OCI-LY3 (cell line): ENCODE measurements at regions not wholly inside any gene's neighbourhood (a gene's known extent, or its start where the extent isn't known, plus 50 kb on each side); places are given as distances from the start of the nearest gene placed in this dataset.

ENCODE experiments used
- H2AFZ ChIP-seq: fragments of 200-600, 300-600 bp; shearing (Covaris generic); 2 replicates; pipeline ENCODE4 v1.6.0; 2014; ENCODE audit warnings: antibody characterized with exemption, low read depth, low read length
- H3K27ac ChIP-seq: fragments of 200-600, 300-600 bp; sonication (generic); 2 replicates; pipeline ENCODE4 v1.5.1; 2014; ENCODE audit warnings: mild to moderate bottlenecking, low read length, moderate library complexity, mixed read lengths
- H3K27me3 ChIP-seq: fragments of 200-600, 300-600 bp; sonication (generic); 2 replicates; pipeline ENCODE4 v1.6.1; 2014; ENCODE audit warnings: low read depth, low read length, mixed read lengths
- H3K36me3 ChIP-seq: fragments of 200-600, 300-600 bp; sonication (generic); replicated peaks from 2 replicates; pipeline ENCODE3; 2014; ENCODE audit warnings: low read depth, low read length, mixed read lengths
- H3K4me1 ChIP-seq: fragments of 300-600, 200-600 bp; sonication (generic); 2 replicates; pipeline ENCODE4 v1.6.1; 2014; ENCODE audit warnings: low read length, mixed read lengths
- H3K4me2 ChIP-seq: fragments of 200-600, 300-600 bp; sonication (generic); 2 replicates; pipeline ENCODE4 v1.6.1; 2014; ENCODE audit warnings: low read length, mixed read lengths
- H3K4me3 ChIP-seq: fragments of 300-600, 200-600 bp; sonication (generic); 2 replicates; pipeline ENCODE4 v1.5.1; 2014; ENCODE audit warnings: antibody characterized with exemption, mild to moderate bottlenecking, low read length, moderate library complexity
- H3K79me2 ChIP-seq: fragments of 300-600, 200-600 bp; shearing (Covaris generic); 2 replicates; pipeline ENCODE4 v1.6.1; 2014; ENCODE audit warnings: mild to moderate bottlenecking, low read length, mixed read lengths
- H3K9ac ChIP-seq: fragments of 300-600, 200-600 bp; shearing (Covaris generic); 2 replicates; pipeline ENCODE4 v1.6.0; 2014; ENCODE audit warnings: mild to moderate bottlenecking, low read length, moderate library complexity
- H3K9me3 ChIP-seq: fragments of 200-600, 300-600 bp; shearing (Covaris generic); 2 replicates; pipeline ENCODE4 v1.6.1; 2014; ENCODE audit warnings: low read length, mixed read lengths; ENCODE audit not compliant: insufficient read depth
- H4K20me1 ChIP-seq: fragments of 200-600, 300-600 bp; sonication (generic); 2 replicates; pipeline ENCODE4 v1.6.1; 2016; ENCODE audit warnings: low read length, mixed read lengths; ENCODE audit not compliant: insufficient read depth
- EZH2phosphoT487 ChIP-seq: fragments of 200-600 bp; shearing (Covaris generic); IDR thresholded peaks from 2 replicates; pipeline ENCODE4 v1.6.1; 2018; ENCODE audit warnings: antibody characterized with exemption, mixed run types, low read depth
- TF ChIP-seq, protein P1 (sequence below): fragments of 200-600, 300-600 bp; sonication (generic); IDR thresholded peaks from 2 replicates; pipeline ENCODE4 v1.5.1; 2014; ENCODE audit warnings: antibody characterized with exemption, low read length, low read depth

DNA sequence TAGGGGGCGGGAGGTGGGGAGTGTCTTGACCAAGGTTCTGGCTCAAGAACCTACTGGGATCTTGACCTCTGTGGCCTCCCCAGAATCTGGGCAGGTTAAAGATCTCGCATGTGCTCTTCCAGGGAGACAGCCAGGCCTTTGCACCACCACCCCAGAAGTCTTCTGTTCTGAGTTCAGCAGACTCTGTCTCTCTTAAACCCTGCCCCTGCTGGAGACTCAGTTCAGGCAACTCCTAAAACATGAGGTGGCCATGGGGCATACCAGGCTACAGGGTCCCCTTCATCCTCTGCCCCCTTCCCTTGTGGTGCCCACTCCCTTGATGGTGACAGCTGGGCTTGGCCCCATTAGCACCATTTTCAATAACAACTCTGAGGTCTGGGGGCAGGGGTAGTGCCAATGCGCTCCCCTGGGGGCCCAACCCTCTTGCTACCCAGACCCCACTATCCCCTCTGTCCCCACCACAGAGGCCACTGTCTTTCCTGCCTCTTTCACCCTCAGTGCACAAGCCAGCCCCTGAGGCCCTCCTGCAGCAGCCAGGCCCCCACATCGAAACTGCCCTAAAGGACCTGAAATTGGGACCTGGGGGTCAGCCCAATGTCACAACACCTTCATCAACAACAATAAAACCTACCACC is 132.7 kb upstream of the RUNX3 start:
- peaks cover 15% of the 10 kb centered on the region for H3K4me1 ChIP-seq
- TF ChIP-seq, protein P1, sequence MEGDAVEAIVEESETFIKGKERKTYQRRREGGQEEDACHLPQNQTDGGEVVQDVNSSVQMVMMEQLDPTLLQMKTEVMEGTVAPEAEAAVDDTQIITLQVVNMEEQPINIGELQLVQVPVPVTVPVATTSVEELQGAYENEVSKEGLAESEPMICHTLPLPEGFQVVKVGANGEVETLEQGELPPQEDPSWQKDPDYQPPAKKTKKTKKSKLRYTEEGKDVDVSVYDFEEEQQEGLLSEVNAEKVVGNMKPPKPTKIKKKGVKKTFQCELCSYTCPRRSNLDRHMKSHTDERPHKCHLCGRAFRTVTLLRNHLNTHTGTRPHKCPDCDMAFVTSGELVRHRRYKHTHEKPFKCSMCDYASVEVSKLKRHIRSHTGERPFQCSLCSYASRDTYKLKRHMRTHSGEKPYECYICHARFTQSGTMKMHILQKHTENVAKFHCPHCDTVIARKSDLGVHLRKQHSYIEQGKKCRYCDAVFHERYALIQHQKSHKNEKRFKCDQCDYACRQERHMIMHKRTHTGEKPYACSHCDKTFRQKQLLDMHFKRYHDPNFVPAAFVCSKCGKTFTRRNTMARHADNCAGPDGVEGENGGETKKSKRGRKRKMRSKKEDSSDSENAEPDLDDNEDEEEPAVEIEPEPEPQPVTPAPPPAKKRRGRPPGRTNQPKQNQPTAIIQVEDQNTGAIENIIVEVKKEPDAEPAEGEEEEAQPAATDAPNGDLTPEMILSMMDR: no peak
- no peak for TF ChIP-seq EZH2phosphoT487
- no peak overlapping the region for H2AFZ ChIP-seq
- H3K79me2 ChIP-seq: no peaks in the 10 kb centered on the region
- no peaks in the 10 kb centered on the region for H4K20me1 ChIP-seq
- no peak overlapping the region for H3K4me2 ChIP-seq
- no peak overlapping the region for H3K27ac ChIP-seq
- H3K27me3 ChIP-seq: peaks cover 3% of the 10 kb centered on the region; the same call in 1 of the 2 replicates
- no peak overlapping the region for H3K9ac ChIP-seq
- H3K4me3 ChIP-seq: no peak overlapping the region
- no peaks in the 10 kb centered on the region for H3K9me3 ChIP-seq
- H3K36me3 ChIP-seq: no peaks in the 10 kb centered on the region

DNA sequence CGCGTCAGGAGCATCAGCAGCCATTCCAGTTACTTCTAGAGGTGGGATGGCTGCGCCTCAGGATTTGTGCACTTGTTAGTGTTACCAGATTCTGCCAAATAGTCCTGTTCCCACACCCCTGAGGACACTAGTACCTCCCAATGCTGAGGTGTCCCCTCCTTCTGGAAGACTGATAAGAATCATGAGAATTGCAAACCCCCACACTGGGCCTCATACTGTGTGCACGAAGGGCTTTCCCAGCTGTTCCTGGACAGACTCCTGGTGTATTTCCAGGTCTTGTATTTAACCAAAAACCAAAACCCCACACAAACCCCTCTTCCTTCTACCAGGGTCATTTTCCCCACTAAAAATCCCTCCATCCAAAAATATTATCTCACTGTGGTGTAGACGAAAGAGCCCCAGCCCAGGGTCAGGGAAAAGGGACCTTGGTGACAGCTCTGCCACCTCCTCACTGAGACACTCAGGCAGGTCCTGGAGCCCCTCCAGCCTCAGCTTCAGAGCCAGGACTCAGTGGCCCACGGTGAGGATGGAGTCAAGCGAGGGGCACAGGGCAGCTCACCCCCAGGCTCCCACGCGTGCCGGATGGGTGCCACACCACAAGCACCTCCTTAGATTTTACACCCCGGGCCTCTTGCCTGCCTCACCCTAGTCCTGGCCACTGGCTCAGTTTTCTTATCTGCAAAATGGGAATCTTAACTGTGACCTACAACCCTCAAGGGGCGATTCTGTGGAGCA is 131.4 kb upstream of the RUNX3 start:
- H3K4me2 ChIP-seq: no peak overlapping the region
- peaks cover 15% of the 10 kb centered on the region for H3K4me1 ChIP-seq
- no peaks in the 10 kb centered on the region for H3K79me2 ChIP-seq
- H3K9ac ChIP-seq: no peak overlapping the region
- no peaks in the 10 kb centered on the region for H4K20me1 ChIP-seq
- TF ChIP-seq EZH2phosphoT487: no peak
- TF ChIP-seq, protein P1: no peak
- peaks cover 5% of the 10 kb centered on the region; the same call in 1 of the 2 replicates for H3K27me3 ChIP-seq
- H3K36me3 ChIP-seq: no peaks in the 10 kb centered on the region
- no peak overlapping the region for H3K27ac ChIP-seq
- H2AFZ ChIP-seq: no peak overlapping the region
- H3K9me3 ChIP-seq: no peaks in the 10 kb centered on the region
- H3K4me3 ChIP-seq: no peak overlapping the region

DNA sequence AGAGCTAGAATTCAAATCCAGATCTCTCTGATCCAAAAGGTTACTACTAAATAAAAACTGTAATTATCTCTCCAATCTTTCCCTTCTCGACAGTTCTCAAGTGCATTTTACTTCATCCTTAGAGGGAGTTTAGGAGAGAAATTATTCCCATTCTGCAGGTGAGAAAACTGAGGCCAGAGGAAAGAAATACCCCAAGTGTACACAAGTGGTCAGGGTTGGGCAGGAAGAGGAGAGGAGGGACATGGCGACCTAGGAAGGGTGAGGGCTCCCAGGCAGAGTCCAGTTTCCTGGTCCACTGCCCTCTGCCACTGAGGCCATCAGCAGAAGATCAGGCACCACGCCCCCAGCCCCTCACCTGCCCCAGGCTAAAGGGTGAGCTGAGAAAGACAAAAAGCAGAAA is 127.1 kb upstream of the RUNX3 start:
- H3K27ac ChIP-seq: no peak overlapping the region
- H3K4me3 ChIP-seq: no peak overlapping the region
- H3K9ac ChIP-seq: no peak overlapping the region
- TF ChIP-seq, protein P1: no peak
- no peak for TF ChIP-seq EZH2phosphoT487
- no peaks in the 10 kb centered on the region for H3K9me3 ChIP-seq
- H3K4me1 ChIP-seq: no peaks in the 10 kb centered on the region
- no peak overlapping the region for H3K4me2 ChIP-seq
- peaks cover 10% of the 10 kb centered on the region; the same call in 1 of the 2 replicates for H3K27me3 ChIP-seq
- H3K36me3 ChIP-seq: no peaks in the 10 kb centered on the region
- H2AFZ ChIP-seq: no peak overlapping the region
- no peaks in the 10 kb centered on the region for H3K79me2 ChIP-seq
- no peaks in the 10 kb centered on the region for H4K20me1 ChIP-seq

DNA sequence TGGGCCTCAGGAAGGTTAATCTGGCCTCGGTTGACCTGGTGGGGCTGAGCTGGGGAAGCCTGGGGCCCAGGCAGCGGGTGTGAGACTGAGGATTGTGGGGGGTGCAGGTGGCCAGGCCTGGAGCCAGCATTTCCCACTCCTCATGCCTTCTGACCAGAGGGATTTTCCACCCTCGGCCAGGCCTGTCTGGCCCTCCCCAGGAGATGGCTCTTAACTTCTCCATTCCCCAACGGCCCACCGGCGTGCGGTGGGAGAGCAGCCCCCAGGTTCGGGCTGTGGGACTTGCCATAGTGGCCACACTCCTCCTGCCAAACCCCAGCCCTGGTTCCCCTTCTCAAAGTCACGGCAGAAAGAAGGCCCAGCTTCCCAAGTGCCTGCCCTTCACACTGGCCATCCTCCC is 126.5 kb upstream of the RUNX3 start:
- H3K4me1 ChIP-seq: no peaks in the 10 kb centered on the region
- no peak overlapping the region for H3K4me2 ChIP-seq
- no peak overlapping the region for H3K27ac ChIP-seq
- no peaks in the 10 kb centered on the region for H3K79me2 ChIP-seq
- H3K27me3 ChIP-seq: peaks cover 10% of the 10 kb centered on the region; the same call in 1 of the 2 replicates
- H3K4me3 ChIP-seq: no peak overlapping the region
- H3K9ac ChIP-seq: no peak overlapping the region
- H4K20me1 ChIP-seq: no peaks in the 10 kb centered on the region
- TF ChIP-seq, protein P1: no peak
- H3K36me3 ChIP-seq: no peaks in the 10 kb centered on the region
- no peaks in the 10 kb centered on the region for H3K9me3 ChIP-seq
- no peak overlapping the region for H2AFZ ChIP-seq
